NCI-H2081 (cell line): ENCODE measurements at regions not wholly inside any gene's neighbourhood (a gene's known extent, or its start where the extent isn't known, plus 50 kb on each side); places are given as distances from the start of the nearest gene placed in this dataset.

Experiments
- DNase-seq, 2 experiments: peaks; one replicate each; lab custom pipeline; 2025; lab: John Stamatoyannopoulos, UW

DNA sequence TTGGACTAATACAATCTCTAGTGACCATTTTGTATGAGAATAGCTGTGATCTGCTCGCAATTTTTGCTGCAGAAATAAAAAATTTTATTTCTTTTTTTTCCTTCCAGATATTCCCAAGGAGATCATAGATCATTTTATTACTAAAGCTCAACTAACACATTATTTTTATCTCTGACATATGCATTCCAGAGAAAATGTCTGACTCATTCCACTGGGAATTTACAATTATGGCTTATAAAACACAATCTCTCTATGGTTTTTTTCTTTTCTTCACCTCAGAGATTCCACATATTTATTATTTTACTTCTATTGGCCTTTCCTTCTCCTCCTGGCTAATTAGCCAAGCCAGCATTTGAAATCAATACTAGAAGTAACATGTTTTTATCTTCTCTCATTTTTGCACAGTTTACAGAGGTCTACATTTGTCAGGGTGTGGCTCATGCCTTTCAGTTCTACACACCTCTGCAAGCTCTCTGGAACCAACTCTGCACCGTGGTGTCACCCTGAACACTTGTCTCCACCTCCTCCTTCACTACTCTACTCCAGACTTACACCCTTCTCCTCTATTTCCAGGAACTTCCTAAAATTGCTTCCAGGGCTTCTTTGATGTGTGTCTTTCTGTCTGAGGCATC is 59.8 kb upstream of the GPM6A start:
- DNase-seq: no peak

DNA sequence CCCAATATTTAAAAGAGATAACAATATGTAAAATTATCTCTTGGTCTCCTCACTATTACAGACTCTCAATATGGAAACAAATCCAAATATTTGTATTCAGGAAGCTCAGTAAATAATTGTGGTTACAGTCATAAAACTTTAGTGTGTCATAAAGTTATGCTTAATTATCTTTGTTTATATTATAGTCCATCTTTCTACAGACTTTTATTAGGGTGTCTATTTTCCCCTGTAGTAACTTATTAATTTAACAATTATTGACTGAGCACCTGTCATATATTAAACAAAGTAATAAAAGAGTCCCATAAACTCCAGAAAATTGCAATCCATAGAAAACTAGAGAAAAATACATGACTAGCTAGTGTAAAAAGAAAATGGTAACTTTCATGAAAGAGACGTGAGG is 61.6 kb upstream of the GPM6A start:
- no peak for DNase-seq

DNA sequence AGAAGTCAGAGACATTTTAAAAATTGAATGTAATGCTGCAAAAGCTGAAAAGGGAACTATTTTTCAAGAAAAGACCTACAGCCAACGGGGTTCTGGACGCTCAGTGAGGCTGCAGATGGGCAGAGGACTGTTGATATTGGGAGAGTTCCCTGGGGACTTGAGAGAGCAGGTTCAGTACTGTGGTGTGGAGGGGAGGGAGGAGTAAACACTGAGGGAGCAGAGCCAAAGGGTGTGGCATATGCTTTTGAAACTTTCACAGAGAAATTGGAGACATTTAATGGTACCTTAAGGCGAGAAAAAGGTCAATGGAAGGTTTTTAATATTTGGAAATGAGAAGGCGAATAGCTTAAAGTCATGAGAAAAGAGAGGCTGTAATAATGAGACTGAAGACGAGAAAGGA is 62.2 kb upstream of the GPM6A start:
- DNase-seq: no peak

DNA sequence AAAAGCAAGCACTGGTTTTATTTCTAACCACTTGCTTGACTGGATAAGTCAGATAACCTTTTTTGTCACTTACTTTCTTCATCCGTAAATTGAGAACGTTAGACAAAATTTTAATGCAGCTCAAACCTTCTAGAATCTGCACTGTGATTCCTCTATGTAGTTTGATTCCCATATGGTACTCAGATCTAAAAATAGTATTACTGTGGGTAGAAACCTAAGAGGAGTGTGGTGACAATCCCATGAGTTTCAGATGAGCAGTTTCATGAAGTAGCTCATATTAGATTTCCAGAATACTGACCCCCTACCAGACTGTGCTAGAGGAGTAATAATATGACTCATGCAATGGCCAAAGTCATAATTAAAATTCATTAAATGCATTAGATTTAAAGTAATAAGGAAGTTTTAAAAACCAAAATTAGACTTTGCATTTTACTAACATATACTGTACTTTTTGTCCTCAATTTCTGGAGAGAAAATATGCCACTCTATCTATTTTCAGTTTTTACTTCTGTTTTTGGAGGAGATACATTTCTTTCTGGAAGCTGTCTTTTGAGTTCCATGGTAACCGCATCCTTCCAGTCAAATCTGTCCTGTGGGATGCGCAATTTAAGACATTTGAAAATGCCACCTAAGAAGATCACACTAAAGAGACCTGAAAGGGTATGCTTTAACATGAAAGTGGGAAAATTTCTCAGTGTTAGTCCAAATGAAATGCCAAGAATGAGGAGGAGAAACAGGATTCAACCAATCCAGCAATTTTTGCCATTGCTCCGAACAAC is 64.1 kb upstream of the GPM6A start:
- no peak for DNase-seq

DNA sequence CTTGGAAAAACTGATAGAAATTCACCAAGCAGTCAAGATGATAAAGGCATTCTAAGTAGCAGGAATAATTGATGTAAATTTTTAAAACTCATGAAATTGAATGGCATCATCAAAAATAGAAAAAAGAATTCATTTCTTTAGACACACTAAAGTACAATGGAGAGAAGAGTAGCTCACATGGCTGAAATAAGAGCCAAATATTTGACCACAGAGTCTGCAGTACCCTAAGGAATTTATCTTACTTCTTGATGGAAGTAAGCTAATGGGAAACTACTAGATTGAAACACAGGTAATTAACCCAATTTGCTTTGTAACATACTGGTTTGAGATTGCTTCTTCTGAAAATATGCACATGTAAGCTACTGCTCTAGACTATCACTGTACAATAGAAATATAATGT is 70.8 kb upstream of the GPM6A start:
- no peak for DNase-seq

DNA sequence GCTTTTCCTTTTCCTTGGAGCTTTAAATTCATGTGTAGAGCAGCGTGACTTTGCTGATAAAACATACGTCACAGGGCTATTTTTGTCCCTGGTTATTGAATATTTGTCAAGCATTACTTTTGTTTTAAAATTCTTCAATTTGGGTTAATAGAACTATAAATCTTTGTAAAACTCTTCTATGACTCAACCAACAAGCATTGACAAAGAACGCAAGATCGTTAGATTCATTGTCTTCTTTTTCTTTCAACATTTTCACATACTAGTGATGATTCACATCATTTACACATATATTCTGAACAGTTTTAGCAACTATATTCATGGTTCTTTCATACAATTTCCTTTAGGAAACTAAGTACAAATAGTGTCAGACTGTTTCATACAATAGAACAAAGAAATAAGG is 72.0 kb upstream of the GPM6A start:
- DNase-seq: no peak

DNA sequence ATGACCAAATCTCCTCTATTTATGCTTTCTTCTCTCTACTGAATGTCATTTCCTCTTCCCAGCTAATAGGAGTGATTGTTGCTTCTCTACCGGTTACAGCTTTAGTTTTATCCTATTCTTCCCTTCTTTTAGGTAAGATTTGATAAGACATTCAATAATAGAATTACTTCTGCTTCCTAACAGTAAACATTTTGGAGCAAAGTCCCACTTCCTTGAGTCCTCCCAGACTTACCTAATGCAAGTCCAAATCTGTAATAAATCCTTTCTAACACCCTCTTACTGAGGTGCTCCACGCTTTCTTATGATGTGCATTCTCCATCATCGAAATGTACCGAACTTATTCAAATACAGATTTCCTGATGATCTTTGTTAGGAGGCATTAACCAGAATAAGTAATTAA is 79.2 kb upstream of the GPM6A start:
- no peak for DNase-seq

DNA sequence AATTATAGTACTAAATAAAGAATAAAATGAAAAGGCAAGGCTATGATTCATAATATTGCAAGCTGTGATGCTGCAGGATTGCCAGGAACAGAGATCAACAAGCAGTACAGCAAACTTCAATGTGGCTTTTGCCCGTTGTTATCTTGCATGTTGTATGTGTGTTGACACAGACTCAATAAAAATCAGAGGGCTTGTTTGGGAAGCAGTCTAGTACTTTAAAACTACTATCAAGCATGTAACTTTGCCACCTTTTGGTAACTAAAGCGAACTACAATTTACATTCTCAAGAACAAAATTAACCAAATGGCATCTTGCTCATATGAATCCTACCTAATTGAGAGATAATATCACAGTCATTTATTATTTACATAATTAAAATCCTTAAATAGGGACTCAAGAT is 79.8 kb upstream of the GPM6A start:
- peak; percentile 33 to 78 for DNase-seq

DNA sequence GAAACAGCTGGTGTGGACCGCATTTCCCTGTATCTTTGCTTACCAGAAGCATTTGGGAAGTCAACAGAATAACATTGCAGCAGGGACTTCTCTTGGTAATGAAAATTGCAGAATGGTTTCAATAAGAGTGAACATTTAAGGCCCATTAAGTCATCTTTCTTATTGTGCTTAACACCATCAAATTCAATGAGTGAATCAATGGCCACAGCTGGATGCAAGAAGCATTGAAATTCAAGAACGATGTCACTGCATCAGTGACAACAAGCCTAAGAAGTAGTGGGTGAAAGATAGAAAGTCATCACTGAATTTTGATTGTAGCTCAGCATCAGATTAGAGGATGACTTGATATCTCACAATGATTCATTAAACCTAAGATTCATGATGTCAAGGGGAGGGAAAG is 93.9 kb upstream of the GPM6A start:
- no peak for DNase-seq

DNA sequence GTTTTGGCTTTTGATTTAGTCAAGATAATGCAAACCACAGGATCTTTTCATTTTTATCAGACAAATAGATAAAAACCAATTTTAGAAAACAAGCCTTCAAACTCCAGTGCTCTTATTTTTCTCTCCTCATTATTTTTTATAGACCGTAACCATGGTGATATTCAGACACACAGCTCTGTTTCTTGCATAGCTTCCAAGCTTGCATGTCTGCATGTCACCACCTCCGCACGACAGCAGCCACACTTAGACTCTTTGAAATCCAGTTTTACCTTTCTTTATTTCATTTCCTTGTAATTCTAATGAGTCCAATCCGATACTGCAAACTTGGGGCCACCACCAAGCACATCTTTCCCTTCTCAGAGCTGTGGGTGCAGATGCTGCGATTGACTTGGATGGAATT is 94.3 kb upstream of the GPM6A start:
- no peak for DNase-seq

DNA sequence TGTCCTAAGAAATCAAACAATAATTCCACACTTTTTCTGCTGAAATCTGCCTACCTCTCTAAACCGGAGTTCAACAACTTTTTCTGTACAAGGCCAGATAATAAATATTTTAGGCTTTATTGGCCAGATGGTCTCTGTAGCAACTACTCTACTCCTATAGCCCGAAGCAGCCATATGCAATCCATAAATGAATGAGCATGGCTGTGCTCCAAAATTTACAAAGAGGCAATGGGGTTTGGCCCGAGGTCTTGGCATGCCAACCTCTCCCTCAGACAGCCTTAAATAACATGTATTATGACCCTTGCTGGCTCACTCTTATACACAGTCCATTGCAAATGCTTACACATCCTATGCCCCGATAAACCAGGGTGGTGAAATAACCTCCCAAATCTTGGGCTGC is 98.6 kb upstream of the GPM6A start:
- DNase-seq: no peak

DNA sequence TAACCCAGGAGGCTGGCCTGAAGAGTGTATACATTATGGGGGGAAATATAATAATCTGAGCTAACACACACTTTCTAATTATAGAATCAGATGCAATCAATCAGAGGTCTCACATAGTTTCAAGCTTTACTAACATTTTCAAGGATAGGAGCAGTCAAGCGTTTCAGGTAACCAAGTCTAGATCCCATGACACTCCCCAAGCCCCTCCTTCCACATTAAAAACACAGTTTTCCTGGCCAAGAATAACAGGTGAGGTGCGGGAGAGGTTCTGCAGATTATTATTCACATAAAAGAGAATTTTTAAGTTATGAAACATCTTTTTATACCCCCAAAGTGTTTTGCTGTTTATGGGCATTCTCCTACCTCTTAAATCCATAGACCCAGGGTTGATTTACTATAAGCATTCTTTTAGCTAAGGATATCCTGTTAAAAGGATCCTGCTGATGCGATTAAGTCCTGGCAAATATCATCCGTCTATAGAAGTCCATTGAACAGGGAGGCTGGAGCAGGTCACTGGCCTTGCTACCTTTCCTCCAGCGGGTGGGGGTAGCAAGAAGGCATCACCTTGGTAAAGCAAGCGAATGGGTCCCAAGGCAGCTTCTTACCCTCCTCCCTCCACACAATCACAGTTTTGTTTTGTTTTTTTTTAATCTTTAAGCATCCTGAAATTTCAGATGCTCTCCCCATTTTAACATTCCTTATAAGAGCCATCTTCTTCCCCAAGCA is 104.7 kb upstream of the GPM6A start:
- no peak for DNase-seq

DNA sequence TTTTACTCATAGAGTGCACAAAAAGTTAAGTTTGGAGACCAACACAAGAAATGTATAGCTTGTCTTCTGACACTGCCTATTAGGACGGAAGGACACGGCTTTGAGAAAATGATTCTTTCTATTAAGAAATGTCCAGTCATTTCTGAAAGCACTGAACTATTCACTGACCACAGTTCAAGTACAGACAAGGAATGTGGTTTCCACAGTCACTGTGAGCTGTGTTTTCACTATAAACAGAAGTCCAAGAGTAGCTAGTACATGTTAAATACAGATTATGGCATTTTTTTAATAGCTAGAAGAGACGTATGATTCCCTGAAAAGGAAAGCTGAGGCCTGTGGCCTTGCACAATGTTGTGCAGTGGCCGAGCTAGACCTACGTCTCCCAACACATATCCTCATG is 115.1 kb upstream of the GPM6A start:
- no peak for DNase-seq

DNA sequence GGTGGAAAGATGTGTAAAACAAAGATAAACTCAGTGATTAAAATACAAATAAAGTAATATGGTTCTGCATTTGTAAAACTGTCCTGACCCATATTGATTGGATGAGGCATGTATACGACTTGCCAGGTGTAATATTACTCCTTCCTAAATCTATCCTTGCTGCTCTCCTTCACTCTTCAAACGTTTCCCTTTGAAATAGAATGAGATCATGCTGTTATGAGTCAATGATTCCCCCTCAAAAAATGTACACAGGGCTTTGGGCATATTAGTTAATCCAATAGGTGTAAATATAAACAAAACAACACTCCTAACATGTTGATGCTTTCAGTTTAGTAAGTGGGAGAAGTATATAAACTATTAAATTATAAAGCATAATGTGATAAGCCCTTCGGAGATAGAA is 117.4 kb upstream of the GPM6A start:
- DNase-seq: no peak

DNA sequence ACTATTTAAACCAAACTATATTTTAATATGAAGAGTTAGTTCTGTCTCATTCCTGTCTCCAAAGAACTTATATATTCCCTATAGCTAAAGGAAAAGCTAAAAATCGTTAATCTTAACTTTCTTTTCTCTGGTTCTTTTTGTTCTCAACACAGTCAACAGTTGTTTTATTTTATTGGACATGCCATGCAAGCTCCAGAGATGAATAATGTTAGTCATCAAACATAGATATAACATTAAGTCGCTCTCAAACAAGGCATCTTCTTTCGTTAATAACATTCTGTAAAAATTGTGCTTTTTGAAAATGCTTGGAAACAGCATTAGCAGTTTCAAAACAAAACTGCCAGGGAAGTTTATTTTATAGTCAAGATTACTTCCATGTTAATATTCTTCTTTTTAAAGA is 117.9 kb upstream of the GPM6A start:
- no peak for DNase-seq

DNA sequence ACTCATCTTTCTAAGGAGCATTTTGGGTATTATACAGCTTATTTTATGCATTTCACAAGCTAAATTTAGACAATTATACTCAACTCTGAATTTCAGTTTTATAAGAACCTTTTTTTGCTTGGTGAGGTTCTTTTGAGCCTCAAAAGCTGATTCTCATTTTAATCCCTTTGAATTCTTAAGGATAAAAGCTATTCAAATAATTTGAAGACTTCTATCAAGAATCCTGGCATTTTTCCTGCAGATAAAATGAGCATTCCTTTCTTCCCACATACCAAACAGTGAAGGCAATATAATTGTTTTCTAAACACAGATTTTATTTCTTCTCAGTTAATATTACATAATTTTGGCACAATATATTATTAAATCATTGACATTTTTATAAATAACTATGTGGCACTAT is 118.4 kb upstream of the GPM6A start:
- no peak for DNase-seq

DNA sequence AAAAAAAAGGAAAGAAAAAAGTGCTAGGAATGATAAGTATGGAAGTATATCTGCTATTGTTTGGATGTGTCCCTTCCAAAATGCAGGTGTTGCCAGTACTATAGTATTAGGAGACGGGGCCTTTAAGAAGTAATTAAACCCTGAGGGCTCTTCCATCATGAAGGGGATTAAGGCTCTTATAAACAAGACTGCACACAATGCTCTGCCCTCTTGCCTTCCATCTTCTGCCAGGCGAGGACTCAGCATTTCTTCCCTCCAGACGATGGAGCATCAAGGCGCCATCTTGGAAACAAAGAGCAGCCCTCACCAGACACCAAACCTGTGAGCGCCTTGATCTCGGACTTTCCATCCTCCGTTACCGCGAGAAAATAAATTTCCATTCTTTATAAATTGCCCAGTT is 120.1 kb upstream of the GPM6A start:
- DNase-seq: no peak

DNA sequence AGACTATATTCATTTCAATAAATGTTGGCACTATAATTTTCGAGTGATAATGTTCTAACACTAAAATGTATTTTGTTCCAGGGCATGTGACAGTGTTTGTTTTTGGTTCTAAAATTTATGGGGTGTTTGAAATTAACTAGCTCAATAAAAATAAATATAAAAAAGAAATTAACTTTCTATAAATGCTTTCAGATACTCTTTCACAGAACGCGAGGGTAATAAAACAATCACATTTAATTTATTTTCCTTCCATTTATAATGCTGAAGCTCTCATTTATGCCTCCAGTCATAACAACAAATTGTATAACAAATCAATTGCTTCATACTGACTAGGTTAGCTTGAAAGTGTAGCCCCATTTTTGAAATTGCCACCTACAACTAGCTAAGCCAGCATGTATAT is 122.4 kb upstream of the GPM6A start:
- DNase-seq: no peak

DNA sequence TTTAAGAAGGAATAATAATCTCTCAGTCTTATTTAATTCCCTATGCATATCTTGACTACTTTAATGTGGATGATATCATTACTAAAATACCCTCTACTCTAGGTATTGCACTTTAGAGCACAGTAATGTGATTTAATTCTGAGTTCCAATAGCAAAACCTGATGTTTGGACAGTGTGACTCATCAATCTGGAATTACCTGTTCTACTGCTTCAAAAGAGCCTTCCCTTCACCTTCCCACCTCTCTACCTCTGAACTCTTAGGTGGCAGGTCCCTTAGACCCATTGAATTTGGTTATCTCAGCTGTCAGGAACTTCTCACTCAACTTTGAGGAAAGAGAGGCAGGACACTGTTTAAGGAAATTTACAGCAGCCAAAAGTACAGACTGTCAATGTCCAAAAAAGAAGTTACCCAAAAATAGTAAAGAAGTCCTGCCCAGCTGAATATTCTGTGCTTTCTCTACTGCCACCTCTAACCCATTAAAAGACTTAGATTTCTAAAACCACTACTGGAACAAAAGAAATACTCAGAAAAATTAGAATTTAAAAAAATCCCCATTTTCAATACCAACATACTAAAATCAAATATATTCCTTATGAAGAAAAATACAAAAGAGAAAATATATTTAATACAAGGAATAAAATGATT is 123.1 kb upstream of the GPM6A start:
- DNase-seq: no peak

DNA sequence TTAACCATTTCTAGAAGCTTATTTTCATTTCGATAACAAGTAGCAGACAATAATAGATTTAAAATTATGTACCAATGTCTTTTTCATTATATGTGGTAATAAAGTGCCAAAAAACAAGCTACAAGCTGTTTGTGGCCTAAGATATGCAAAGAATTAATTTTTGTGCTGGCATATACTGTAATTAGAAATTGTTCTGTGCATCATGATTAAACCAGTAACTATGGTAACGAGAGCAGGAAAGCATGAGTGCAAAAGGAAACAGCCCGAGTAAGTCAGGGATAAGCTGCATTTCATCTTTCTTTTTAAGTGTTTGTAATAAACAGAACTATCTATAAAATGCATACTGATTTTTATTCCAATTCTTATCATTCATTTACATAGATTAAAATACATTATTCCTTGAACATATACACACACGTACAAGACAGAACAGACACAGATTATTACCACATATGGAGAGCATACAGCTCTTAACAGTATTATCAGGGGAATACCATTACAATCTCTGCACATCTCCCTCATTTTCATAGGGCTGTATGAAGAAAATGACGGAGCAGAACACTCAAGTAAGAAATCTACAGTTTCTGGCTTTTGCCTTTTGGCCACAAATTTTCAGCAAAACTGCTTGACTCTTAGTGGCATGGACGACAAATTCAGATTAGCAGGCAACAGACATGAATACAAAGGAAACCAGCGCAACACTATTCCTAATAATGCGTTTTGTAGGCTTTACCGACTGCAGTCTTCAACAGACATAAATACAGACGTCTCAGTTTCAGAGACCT is 121.3 kb upstream of the WDR17 start:
- no peak for DNase-seq

DNA sequence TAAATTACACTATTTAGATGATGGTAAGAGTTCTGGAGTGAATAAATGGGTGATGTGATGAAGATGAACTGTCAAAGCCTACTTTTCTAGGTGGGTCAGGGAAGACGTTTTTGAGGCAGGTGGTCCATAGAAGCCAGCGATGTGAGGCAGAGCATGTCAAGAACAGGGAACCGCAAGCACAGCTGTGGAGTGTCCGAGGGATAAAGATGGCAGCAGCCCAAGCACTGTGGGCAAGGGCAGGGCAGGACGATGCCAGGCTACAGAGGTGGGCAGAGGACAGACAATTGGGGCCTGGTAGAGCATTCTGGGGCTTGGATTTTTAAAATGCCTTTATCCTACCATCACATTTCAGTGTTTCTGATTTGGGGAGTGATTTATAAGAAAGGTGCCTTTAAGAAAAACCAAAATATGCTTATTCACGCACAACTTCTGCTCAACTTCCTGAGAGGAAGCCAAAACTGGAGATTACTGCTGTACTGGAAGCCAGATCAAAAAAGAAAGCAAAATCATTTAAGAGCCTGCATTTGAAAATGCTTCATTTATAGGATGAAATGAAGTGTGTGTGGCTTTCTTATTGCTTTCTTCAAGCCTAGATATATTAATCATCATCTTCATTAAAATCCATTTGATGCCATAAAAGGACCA is 119.0 kb upstream of the WDR17 start:
- DNase-seq: no peak
